Activated T-cell treated with anti-CD3 and anti-CD28 coated beads, Interleukin-2, amount 50 U/mL, for 1 hour (primary cell): ENCODE measurements at regions not wholly inside any gene's neighbourhood (a gene's known extent, or its start where the extent isn't known, plus 50 kb on each side); places are given as distances from the start of the nearest gene placed in this dataset.

Experiments used
- DNase-seq: peaks from one replicate; pipeline ENCODE4 v3.0.0-alpha.2; 2020

DNA sequence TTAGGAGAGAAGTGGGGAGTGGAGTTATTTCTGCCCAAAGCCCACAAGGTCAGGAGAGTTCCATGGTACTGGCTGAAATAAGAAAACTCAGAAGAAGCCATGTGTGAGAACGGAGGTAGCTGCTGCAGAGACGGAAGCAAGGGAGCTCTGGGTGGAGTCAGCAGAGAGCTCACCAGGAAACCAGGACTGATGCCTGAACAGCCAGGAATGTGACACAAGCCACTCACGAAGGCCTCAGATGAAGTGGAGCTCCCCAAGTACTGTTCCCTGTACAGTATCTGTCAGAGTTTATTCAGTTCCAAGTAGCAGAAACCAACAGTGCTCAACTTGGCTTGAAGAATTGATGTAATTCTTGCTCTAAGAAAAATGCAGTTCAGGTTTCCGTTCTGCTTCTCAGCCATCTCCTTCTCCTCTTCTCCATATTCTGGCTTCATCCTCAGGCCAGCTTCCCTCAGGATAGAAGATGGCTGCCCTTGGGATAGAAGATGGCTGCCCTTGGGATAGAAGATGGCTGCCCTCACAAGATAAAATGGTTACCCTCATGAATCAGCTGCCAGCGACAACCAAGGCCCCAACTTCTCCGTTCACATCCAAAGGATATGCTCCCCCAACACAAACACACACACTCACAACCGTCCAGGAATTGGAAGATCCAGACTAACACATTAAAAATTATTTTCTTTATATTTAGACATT lies 117.4 kb upstream of the SH3BP4 start:
- DNase-seq: no peak

DNA sequence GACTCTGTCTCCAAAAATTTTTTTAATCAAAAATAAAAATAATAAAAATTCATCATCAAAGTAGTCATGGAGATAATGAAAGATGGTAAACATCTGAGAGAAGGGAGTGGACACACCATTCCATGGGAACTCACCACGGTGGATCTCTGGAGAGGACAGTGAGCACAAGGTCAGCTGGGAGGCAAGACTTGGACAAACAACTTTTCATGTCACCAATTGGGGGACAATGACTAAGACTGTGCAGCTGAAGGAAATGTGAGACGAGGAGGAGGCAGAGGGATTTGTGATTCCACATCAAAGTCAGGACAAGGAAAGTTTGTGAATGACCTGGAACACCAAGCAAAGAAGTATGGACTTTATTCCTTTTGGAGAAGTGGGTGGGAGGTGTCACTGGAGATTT lies 121.0 kb upstream of the SH3BP4 start:
- no peak for DNase-seq

DNA sequence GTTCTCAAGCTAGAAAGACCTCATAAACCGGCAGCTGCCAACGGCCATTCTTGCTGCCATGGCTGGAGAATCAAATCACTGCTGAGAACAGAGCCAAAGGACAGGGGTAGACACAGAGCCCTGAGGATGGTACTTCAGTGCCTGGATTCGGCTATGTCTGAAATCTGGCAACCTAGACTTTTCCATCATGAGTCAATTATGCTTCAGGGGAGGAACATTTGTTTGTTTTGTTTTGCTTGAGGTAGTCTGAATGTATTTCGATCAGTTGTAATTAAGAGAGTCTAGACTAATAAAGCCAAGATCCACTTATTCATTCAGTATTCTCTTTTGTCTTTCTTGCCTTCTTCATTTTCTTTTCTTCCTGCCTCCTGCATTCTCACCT lies 122.8 kb upstream of the SH3BP4 start:
- DNase-seq: no peak

DNA sequence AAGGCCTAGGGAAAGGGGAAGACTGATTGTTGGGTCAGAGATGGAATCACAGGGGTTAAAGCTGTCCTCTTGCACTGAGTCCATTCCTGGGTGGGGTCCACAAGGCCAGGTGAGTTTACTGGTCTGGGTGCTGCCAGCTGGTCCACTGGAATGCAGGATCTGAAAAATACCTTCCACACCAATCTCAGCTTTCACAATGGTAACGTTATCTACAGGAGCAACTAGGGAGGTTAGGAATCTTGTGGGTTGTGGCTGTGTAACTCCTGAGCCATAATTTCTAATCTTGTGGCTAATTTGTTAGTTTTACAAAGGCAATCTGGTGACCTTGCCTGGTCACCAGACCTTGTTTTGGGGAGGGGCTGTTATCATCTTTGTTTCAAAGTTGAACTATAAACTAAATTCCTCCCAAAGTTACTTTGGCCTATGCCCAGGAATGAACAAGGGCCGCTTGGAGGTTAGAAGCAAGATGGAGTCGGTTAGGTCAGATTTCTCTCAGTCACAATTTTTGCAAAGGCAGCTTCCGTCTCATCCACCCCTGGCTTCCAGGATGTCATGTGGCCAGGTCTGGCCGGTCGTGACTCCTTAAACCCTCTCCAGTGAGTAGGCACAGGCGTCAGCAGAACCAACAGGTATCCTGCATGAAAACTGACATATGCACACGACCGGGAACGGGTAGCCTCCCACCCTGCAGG lies 123.3 kb upstream of the SH3BP4 start:
- DNase-seq: no peak

DNA sequence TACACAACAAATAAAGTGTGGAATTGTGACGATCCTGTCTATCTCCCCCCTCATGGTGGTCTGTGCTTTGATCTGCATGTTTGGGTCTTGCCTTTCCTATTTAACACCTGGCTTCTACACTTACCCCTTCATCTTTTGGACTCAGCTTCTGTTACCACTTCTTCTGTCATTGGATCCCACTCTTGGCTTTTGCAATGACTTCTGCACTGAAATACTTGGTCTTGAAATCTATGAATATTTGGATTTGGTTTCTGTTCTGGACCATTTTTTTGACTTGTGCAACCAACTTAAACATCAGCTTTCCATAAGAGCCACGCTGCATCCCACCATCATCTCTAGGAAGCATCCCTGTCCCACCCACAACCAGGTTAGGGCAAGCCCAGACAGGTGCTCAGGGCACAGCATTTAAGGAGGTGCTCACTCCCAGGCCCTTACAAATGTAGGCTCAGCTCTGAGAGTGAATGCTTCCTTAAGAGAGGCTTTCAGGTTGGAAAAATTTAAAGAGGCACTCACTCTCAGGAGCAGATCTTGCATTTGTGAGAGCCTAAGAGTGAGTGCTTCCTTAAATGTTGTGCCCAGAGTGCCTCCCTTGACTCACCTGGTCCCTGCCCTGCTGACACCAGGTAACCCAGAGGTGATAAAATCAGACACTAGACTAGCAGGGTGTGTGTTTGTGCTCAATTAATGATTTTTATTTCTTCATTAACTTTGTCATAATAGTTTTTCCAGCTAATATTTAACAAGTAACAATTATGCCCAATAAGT lies 124.5 kb upstream of the SH3BP4 start:
- DNase-seq: no peak

DNA sequence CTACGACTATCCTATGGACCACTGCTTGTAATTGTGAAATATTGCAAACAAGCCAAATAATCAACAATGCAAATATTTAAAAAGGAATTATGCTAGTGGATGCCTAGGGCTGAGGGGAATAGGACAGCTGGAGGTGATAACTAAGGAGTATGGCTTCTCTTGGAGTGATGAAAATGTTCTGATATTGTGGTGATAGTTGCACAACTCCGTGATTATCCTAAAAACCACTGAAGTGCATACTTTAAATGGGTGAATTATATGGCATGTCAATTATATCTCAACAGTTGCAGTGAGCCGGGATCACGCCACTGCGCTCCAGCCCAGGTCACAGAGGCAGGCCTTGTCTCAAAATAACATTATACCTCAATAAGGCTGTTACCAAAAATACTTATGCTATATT lies 125.1 kb upstream of the SH3BP4 start:
- DNase-seq: no peak

DNA sequence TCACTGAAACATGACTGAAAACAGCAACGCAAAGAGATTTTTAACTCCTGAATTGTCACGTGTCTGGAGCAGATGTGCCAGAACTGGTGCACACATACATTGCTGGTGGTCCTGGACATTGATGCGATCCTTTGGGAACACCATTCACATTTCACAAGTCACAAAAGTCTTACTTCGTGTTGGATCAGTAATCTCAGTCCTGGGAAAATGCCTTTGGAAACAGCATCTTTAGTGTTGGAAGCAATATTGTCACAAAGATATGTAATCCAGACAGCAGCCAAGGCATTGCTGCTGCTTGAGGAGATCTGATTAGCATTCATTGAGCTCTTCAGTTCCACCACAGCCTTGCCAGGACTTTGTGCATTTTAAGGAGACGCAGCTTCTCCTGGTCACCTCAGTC lies 126.2 kb upstream of the SH3BP4 start:
- DNase-seq: no peak

DNA sequence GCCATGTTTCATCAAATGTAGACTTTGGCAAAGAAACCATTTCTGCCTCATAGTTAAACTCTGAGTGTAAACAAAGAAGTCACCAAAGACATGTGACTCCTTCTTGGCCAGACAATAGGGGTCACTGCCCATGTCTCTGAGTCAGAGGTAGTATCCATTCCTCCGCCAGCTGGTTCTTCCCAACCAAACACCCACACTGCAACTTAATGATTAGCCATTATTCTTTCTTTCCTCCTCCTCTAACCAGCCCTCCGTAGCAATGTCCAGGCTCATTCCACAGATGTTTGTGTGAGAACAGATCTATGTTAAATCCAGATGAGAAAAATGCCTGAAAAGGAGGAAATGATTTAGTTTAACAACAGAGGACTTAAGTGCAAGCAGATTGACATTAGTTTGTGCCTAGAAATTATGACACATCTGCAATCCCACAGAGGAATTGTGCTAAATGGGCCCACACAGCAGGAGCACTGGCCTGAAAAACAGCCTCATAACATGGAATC lies 127.9 kb upstream of the SH3BP4 start:
- no peak for DNase-seq

DNA sequence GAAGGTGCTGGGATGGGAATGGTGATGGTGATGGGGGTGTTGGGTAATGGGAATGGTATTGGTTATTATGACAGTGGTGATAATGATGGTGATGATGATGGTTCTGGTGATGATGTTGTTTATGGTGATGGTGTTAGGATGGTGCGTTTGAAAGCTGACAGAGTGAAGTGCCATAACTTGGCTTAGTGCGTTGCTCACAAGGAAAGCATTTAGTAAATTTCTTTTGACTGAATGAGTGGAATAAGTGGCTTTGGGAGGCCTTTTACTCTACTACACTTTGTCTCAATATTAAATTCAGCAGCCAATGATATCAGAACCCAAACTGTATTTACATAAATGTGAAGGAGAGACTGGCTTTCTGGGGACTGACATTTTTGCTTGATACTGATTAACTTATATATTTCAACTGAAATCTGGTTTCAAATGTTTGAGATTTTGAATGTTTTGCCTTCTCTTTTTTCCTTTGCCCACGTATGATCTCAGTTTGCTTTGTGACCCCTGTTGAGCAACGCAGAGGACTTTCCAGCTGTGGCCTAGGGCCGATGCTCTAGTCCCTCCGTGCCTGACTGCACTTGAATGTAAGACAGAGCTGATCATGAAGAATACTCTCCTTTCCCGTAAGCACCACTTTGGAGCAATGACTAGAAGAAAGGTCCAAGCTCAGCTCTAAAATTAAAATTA lies 128.5 kb upstream of the SH3BP4 start:
- DNase-seq: no peak

DNA sequence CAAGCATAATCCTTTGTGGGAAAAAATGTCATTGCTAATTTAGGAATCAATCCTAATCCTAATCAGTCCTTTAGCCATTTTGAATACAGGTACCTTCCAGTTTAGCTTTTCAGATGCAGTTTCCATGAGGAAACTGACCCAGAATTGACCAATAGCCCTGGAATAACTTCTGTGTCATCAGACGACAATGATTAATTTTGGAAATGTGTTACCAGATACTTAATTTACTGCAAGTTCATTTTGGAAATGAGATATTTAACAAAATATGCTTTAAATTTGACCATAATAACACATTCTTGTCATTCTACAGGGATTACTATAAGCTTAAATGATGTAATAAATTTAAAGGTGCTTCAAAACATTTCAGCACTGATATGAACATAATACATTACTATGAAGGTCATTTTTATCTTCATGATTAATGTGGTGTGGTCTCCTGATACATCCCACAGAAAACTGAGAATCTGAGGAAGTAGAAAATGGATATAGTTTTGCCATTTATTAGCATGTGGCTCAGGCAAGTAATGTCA lies 129.8 kb upstream of the SH3BP4 start:
- DNase-seq: no peak

DNA sequence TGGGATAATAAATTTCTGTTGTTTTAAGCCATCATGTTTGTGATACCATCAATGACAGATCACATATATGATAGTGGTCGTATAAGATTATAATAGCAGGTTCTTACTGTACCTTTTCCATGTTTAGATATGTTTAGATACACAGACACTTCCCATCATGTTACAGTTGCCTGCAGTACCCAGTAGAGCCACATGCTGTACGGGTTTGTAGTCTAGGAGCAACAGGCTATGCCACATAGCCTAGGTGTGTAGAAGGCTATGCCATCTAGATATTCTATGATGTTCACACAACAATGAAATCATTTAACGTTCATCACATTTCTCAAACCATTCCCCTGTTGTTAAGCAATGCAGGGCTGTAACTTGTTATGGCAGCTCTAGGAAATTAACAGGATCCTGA lies 132.9 kb upstream of the SH3BP4 start:
- DNase-seq: no peak

DNA sequence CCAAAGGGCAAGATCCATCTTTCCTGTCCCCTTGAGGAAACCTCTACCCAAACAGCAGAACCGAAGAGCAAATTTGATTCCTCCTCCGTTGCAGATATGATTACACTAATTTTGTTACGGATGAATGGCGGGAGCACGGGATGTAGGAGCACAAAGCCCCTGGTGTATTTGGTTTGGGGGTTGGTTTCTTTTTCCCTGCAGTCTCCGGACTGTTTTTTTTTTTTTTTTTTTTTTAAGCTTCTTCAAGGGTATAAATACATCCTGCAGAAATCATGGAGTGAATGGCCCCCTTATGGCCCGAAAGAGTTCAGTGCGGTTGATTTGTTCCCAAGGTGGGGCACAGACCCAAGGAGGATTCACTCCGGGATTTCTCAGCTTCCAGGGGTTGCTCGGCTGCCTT lies 135.3 kb upstream of the SH3BP4 start:
- DNase-seq: no peak

DNA sequence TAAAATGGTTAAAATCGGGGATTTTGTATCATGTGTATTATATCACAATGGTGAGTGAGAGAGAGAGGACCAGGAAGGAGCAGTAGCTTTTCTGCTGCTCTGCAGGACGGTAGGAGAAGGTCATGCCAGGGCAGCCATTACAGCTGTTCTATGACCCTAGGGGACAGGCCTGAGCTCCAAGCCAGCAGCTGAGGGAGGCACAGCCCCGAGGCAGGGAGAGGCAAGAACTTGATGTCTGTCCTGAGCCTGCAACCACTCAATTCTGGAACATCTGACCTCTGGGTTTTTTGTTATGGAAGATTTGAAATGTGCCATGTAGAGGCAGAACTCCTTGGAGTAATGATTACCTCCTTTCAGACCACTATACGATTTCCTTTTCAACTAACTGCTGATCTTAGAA lies 135.8 kb upstream of the SH3BP4 start:
- DNase-seq: no peak

DNA sequence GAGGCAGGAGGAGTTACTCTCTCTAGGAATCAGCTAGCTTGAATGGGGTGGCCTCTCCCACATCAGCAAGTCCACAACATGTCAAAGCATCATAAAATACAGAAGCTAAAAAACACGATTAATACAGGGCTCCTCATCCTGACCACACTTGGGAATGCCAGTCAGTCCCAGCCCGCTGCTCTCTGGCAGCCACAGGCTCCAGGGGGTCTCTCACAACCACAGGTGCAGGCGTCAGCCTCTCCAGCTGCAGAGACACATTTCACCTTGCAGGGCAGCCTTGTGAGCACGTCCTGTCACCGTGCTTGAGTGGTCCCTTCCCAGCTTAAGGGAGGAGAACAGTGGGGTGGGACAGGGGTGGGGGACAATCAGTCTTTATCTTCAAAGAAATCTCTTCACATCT lies 137.4 kb upstream of the SH3BP4 start:
- no peak for DNase-seq

DNA sequence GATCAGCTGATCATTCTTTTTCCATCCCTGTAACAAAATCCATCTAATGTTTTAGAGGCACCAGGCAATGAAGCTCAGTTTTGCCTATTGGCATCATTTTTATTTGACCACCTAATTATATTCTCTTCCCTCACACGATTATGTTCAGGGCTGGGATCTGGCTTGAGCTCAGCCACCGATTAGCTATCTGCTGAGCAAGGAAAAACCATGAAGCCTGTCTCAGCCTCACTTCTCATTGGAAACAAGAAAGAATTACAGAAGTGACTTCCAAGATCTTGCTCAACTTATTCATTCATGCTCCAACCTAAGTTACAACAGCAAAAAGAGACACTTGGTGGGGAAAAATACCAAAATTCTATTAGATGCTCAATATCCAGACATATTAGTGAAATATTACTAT lies 139.0 kb upstream of the SH3BP4 start:
- DNase-seq: no peak

DNA sequence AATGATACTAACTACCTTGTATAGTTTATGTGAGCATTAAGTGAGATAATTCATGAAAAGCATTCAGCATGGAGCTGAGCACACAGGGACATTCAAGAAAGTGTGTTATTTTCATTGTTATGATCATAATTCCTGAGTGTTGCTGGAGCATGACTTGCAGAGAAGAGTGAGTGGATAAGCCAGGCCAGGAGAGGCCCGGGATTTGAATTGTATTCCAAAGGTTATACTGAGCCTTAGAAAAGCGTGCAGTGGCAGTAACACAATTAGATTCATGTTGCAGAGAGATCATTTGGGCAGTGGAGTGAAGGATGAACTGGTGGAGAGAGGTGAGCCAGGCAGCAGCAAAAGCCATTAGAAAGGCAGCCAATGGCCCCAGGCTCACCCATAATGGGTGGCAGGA lies 142.9 kb upstream of the SH3BP4 start:
- DNase-seq: no peak

DNA sequence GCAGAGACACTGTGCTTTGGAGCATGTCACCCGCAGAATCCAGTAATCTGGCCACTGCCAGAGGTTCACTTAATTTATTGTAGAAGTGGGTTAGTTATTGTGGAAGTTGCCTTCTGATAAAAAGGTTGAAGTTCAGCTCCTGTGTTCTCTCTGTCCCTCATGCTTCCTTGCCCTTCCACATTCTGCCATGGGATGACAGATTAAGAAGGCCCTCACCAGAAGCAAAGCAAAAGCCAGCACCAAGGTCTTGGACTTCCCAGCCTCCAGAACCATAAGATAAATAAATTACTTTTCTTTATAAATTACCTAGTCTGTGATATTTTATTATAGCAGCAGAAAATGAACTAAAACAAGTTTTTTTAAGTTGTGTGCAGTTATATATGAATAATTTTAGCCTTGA lies 145.0 kb upstream of the SH3BP4 start:
- DNase-seq: no peak

DNA sequence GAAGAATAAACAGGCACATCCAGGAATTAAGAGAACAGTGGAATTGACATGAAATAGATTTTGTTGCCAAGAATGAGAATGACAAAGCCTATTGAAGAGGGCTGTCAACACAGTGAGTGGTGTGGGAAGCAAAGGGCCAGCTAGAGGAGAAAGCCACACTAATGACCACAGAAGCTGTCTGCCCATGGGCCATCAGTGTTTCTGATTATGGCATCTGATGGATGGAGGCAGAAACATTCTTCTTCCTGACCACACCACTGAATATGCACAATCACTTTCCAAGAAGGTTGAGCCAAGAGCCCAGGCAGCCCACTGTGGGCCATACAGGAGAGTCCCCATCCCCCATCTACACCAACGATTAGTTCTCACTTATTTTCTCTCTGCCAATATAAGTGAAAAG lies 146.0 kb upstream of the SH3BP4 start:
- no peak for DNase-seq

DNA sequence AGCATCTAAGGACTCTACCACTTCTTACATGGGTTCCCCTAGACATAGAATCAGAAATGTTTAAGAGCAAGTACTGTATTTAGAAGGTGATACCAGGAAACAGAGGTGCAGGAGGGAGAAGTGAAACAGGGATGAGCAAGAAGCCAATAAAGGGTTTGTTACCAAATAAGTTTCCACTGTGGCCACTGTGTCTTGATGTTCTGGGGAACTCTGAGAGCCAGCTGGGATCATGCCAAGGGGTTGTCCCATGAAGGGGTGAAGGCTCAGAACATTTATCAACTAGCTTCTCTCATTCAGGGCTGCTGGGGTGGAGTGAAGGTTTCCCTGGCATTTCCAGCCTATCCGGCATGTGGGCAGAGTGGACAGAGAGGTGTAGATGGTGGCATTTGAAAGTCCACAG lies 147.1 kb upstream of the SH3BP4 start:
- no peak for DNase-seq

DNA sequence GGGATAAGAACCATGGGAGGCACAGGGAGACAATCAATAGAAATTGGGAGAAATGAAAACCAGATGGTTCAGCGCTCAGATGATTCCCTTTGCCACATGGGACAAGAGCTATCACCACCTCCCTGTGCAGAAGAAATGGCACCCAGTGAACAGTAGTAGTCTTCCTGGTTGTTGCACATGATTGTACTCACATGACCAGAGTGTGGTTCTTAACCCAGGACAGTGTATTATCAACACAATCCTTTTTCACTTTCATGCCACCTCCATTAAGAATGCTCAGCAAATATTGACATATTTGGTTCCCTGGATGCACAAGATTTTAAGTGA lies 149.0 kb upstream of the SH3BP4 start:
- no peak for DNase-seq

DNA sequence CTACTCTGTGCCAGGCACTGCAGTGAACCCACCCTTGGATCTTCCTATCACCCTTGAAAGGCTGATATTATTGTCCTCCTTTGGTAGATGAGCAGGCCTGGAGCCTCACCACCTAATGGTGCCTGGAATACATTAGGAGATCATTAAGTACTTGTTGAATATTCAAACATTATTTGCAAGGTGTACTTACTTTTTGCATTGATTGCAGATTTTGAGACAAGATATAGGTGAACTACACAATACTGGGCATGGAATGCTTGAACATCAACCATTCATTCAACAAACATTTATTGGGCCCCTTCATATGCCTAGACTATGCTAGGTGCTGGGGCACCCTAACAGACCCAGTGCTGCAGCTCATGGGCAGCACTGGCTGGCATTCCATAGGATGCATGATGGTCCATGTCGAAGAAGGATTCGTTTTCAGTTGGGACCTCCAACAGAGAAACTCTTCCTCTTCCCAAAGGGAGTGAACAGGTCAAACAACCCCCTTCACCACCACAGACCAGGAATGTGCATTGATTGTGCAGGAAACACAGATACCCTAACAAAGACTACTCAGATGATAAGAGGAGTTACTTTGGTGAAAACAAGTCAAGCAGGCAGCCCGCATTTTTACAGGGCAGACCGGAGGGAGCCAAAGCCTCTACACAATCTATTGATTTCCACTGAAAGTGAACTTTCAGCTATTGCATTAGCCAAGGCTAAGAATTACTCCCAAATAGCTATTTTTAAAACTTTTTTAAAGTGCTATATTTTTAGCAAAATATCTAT lies 149.6 kb upstream of the SH3BP4 start:
- DNase-seq: no peak

DNA sequence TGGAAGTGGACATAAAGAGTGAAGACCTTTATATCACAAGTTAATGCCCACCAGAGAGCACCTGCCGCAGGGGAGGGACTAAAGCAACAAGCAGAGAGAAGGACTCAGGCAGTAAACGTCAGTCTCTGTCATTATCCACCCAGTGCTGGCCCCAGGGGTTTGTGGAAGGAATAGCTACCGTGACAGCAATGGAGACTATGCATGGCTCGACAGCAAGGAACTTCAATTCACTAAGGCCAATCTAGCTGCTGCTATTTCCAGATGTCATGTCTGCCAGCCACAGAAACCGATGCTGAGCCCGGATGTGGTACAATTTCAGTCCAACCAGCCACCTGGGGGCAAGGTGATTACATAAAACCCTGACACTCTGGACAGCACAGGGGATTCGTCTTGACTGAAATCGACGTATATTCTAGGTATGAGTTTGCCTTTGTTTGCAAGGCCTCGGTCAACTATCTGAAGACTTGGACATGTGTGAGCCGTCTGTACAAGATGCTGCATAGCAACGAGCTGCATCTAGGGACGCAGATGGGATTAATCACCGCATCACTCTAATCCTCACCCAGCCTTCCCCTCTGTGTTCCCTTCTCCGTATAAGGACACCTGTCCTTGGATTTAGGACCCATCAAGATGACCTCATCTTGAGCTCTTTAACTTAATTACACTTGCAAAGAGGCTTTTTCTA lies 154.1 kb upstream of the SH3BP4 start:
- DNase-seq: no peak
